ENCODE measurements at regions not wholly inside any gene's neighbourhood (a gene's known extent, or its start where the extent isn't known, plus 50 kb on each side); places are given as distances from the start of the nearest gene placed in this dataset.
A peak's percentile ranks its signal among the peaks of the same experiment; 100 is the strongest.

DNA sequence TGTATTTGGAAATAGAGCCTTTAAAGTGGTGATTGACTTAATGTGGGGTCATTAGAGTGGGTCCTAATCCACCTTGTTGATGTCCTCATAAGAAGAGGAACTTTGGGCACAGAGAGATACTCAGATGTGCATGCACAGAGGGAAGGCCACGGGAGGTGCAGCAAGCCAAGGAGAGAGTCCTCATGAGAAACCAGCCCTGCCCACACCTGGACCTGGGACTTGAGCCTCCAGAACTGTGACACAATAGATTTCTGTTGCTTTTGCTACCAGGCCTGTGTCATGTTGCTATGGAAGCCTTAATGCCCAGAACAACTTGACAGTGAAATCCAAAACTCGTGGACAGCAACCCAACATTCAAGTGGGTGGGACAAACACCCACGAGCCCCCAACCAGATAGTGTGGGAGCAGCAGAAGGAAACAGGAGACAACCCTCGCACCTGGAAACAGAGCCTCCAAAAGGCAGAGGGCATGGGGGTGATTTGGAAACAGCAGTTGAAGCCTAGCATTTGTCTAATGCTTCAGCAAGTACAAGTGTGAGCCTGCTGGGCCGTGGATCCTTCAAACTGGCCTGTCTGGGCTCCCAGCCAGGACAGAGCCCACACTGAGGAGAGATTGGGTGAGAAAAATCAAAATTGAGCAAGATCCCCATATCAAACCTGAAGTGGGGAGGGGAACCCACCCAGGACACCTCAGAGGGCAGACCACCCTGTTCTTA is 201.0 kb upstream of the CST7 start:
- TF ChIP-seq, protein P1, sequence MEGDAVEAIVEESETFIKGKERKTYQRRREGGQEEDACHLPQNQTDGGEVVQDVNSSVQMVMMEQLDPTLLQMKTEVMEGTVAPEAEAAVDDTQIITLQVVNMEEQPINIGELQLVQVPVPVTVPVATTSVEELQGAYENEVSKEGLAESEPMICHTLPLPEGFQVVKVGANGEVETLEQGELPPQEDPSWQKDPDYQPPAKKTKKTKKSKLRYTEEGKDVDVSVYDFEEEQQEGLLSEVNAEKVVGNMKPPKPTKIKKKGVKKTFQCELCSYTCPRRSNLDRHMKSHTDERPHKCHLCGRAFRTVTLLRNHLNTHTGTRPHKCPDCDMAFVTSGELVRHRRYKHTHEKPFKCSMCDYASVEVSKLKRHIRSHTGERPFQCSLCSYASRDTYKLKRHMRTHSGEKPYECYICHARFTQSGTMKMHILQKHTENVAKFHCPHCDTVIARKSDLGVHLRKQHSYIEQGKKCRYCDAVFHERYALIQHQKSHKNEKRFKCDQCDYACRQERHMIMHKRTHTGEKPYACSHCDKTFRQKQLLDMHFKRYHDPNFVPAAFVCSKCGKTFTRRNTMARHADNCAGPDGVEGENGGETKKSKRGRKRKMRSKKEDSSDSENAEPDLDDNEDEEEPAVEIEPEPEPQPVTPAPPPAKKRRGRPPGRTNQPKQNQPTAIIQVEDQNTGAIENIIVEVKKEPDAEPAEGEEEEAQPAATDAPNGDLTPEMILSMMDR (IDR thresholded peaks at IDR 0.05): no peak
- 96% methylated on average over 4 of the region's 5 CpGs for WGBS (ENCODE audit: insufficient coverage)
- H3K36me3 Mint-ChIP-seq: no peaks in the 10 kb centered on the region
- H3K36me3 ChIP-seq (replicated peaks in 1 of 2; ENCODE audit: control insufficient read depth in 1 of 2, insufficient read depth in 2 of 2, low read length in 2 of 2): no peaks in the 10 kb centered on the region
- no peaks in the 10 kb centered on the region for H3K4me1 ChIP-seq (ENCODE audit: control insufficient read depth in 1 of 2, insufficient read depth in 2 of 2, low read length in 2 of 2)
- no peaks in the 10 kb centered on the region for H3K4me1 Mint-ChIP-seq
- DNase-seq: no peak
- H3K4me3 Mint-ChIP-seq: no peak overlapping the region
- no peaks in the 10 kb centered on the region for H3K27me3 ChIP-seq (ENCODE audit: control insufficient read depth in 2 of 2, insufficient read depth in 2 of 2, low read length in 2 of 2)
- peaks cover 0 to 4% (median 0%) of the 10 kb centered on the region in 7 donors for H3K9me3 Mint-ChIP-seq
- H4K20me1 ChIP-seq (ENCODE audit: insufficient read depth, low read length): no peaks in the 10 kb centered on the region
- no peak overlapping the region for H3K4me3 ChIP-seq (replicated peaks in 1 of 3; ENCODE audit: low read depth in 2 of 3, low read length in 3 of 3)
- H3K4me2 ChIP-seq (replicated peaks; ENCODE audit: extremely low read depth, low read length, poor library complexity, severe bottlenecking): no peak overlapping the region
- H3K27me3 Mint-ChIP-seq (ENCODE audit: low read depth in 3 of 3): no peaks in the 10 kb centered on the region
- intact Hi-C loops (cut with micrococcal nuclease): no loop called here
- no peak overlapping the region for H3K9ac ChIP-seq (ENCODE audit: insufficient read depth, low read length, poor library complexity, severe bottlenecking)
- no peak overlapping the region for H2AFZ ChIP-seq (ENCODE audit: insufficient read depth, low read depth, low read length, poor library complexity, severe bottlenecking)
- H3K27ac Mint-ChIP-seq: peak overlapping the region in 1 of 7 donors; percentile 11
- H3K9me3 ChIP-seq (replicated peaks in 1 of 2; ENCODE audit: control insufficient read depth in 1 of 2, insufficient read depth in 1 of 2, low read length in 2 of 2): no peaks in the 10 kb centered on the region
- no peaks in the 10 kb centered on the region for H3K79me2 ChIP-seq (ENCODE audit: insufficient read depth, low read length)
- no peak overlapping the region for H3K27ac ChIP-seq (ENCODE audit: low read depth in 1 of 2, low read length in 2 of 2)

DNA sequence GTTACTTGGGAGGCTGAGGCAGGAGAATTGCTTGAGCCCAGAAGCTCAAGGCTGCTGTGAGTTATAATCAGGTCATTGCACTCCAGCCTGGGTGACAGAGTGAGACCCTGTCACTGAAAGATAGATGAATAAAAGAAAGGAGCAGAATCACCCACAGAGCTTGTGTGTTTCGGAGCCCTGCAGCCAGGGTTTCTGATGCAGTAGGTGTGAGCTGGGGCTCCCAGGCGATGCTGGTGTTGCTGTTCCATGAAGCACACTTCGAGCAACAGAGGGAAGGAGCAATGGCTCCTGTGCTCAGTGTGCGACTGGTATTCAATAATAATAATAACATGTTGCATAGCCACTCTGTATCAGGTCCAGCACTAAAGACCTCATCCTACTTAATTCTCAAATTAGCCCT is 197.5 kb upstream of the CST7 start:
- Histone ChIP-seq H3K79me2 (ENCODE audit: insufficient read depth, low read length) (no peaks in the 10 kb centered on the region), H3K9ac (ENCODE audit: insufficient read depth, low read length, poor library complexity, severe bottlenecking) (no peak overlapping the region), H3K9me3 (replicated peaks in 1 of 2; ENCODE audit: control insufficient read depth in 1 of 2, insufficient read depth in 1 of 2, low read length in 2 of 2) (no peaks in the 10 kb centered on the region), H4K20me1 (ENCODE audit: insufficient read depth, low read length) (no peaks in the 10 kb centered on the region), H3K27ac (ENCODE audit: low read depth in 1 of 2, low read length in 2 of 2) (no peak overlapping the region), H3K4me3 (replicated peaks in 1 of 3; ENCODE audit: low read depth in 2 of 3, low read length in 3 of 3) (no peak overlapping the region), H3K27me3 (ENCODE audit: control insufficient read depth in 2 of 2, insufficient read depth in 2 of 2, low read length in 2 of 2) (no peaks in the 10 kb centered on the region), H3K36me3 (replicated peaks in 1 of 2; ENCODE audit: control insufficient read depth in 1 of 2, insufficient read depth in 2 of 2, low read length in 2 of 2) (no peaks in the 10 kb centered on the region), H3K4me2 (replicated peaks; ENCODE audit: extremely low read depth, low read length, poor library complexity, severe bottlenecking) (no peak overlapping the region), H3K4me1 (ENCODE audit: control insufficient read depth in 1 of 2, insufficient read depth in 2 of 2, low read length in 2 of 2) (no peaks in the 10 kb centered on the region), H2AFZ (ENCODE audit: insufficient read depth, low read depth, low read length, poor library complexity, severe bottlenecking) (no peak overlapping the region)
- no peak overlapping the region for H3K27ac Mint-ChIP-seq
- H3K4me3 Mint-ChIP-seq: no peak overlapping the region
- TF ChIP-seq, protein P1 (IDR thresholded peaks at IDR 0.05): no peak
- WGBS (ENCODE audit: insufficient coverage): 100% methylated on average over 1 of the region's 4 CpGs
- H3K9me3 Mint-ChIP-seq: peaks cover 0 to 4% (median 0%) of the 10 kb centered on the region in 7 donors
- H3K27me3 Mint-ChIP-seq (ENCODE audit: low read depth in 3 of 3): no peaks in the 10 kb centered on the region
- no peaks in the 10 kb centered on the region for H3K4me1 Mint-ChIP-seq
- DNase-seq: no peak
- H3K36me3 Mint-ChIP-seq: no peaks in the 10 kb centered on the region
- intact Hi-C loops (cut with micrococcal nuclease): no loop called here

Data from CD14-positive monocyte (primary cell).